Stimulated activated naive CD4-positive, alpha-beta T cell (primary cell): ENCODE measurements at regions not wholly inside any gene's neighbourhood (a gene's known extent, or its start where the extent isn't known, plus 50 kb on each side); places are given as distances from the start of the nearest gene placed in this dataset.

Experiments
- DNase-seq, 6 experiments: peaks; one replicate each; lab custom pipeline; 2025; lab: John Stamatoyannopoulos, UW

- DNase-seq = no peak
Measured at GRCh38 chr3:73697020-73697419, 72.3 kb upstream of the PDZRN3 start.

GRCh38 chr3:73695841-73696240, 71.1 kb upstream of the PDZRN3 start:
- DNase-seq = no peak

- DNase-seq = no peak
Measured at GRCh38 chr3:73694983-73695757, 70.4 kb upstream of the PDZRN3 start.

- DNase-seq = no peak
Measured at GRCh38 chr3:73687106-73688004, 62.6 kb upstream of the PDZRN3 start.

GRCh38 chr3:73685061-73685460, 60.3 kb upstream of the PDZRN3 start:
- DNase-seq = no peak

- DNase-seq = no peak
Measured at GRCh38 chr3:73683706-73684105, 59.0 kb upstream of the PDZRN3 start.

GRCh38 chr3:73681610-73682009, 56.9 kb upstream of the PDZRN3 start:
- no peak for DNase-seq

- DNase-seq = no peak
Measured at GRCh38 chr3:73681198-73681597, 56.5 kb upstream of the PDZRN3 start.

- DNase-seq = no peak
Measured at GRCh38 chr3:73680391-73681095, 55.8 kb upstream of the PDZRN3 start.

GRCh38 chr3:73677336-73678024, 52.7 kb upstream of the PDZRN3 start:
- DNase-seq = no peak
